ENCODE measurements at regions not wholly inside any gene's neighbourhood (a gene's known extent, or its start where the extent isn't known, plus 50 kb on each side); places are given as distances from the start of the nearest gene placed in this dataset.
"Not testable (repeated sequence)": the region's sequence is repeated elsewhere in the genome, so short reads cannot be mapped to it uniquely, and the experiment has no call there.

DNA sequence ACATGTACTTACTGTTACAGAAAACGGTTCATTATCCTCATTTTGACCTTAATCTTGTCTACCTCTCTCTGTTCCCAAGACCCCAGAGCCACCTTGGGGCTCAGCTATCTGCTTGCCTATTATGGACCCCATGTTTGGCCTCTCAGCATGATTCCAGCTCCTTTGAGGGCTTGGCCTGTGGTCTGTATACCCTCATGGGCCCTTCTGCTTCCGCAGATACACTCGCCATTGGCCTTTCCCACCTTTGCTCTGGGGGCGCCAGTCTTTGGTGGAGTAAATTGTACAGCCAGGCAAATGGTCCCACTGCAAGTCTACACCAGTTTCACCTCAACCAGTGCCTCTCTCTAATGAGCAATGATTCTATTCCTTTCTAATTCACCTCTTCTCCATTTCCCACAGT is 109.2 kb upstream of the ZNF746 start:
- no peak for DNase-seq (ENCODE audit: low read depth in 2 of 2)

DNA sequence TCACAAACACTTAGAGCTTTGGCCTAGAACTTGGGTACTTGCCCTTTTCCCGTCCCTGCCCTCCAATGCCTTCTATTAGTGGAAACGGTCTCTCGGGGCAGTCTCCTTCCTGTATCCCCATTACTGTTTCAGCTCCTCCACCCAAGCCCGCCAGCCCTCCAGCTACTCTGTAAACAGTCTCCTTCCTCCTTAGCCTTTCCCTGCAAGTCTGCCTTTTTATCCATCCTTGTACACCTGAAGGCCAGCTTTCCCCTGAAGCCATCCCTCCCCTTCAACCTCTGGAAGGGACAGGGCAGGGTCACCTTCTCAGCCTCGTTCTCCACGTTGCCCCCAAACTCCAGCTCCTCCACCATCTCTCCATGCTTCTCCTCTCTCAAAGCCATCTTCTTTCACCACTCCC is 108.1 kb upstream of the ZNF746 start:
- no peak for DNase-seq (ENCODE audit: low read depth in 2 of 2)

- DNase-seq (ENCODE audit: low read depth in 2 of 2): no peak
Measured at GRCh38 chr7:149604521-149604920, 106.9 kb upstream of the ZNF746 start.

GRCh38 chr7:149600669-149601330 is 103.2 kb upstream of the ZNF746 start:
- not testable (repeated sequence) for DNase-seq (ENCODE audit: low read depth in 2 of 2)

DNA sequence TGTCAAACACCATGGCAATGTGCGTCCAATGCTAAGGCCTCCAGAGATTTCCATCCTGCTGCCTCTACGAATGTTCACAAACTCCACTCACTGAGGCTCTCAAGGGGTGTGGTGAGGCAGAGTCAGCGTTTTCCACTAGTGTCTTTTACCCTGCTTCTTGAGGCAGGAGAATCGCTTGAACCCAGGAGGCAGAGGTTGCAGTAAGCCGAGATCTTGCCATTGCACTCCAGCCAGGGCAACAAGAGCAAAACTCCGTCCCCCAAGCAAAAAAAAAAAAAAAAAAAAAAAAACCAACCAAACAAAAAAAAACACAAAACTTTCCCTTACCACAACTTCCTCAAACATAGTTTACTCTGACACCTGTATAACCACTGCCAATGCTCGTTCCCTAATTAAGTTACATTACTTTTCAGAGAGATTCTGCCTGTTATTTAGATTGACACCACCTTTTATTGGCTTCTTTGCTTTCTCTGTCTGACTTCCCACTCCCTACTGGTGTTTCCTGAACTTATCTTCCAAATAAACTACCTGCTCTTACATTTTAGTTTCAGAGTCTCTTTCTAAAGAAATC is 102.1 kb upstream of the ZNF746 start:
- DNase-seq (ENCODE audit: low read depth in 2 of 2): no peak

GRCh38 chr7:149598721-149599308 is 101.2 kb upstream of the ZNF746 start:
- no peak for DNase-seq (ENCODE audit: low read depth in 2 of 2)

DNA sequence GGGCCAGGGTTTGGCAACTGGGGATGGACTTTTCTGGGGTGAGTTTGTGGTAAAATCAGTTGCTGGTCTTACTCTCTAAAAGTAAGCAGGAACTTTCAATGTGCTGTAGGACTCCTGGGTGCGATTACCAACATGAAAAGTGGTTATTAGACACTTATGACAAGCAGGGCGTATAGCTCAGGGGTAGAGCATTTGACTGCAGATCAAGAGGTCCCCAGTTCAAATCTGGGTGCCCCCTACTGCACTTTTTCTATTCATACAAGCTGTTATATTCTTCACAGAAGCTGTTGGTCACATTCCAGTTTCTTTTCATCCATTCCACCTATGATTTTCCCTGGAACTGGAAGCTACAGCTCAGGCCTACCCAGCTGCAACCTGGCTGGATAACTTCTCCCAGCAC is 100.2 kb upstream of the ZNF746 start:
- DNase-seq (ENCODE audit: low read depth in 2 of 2): not testable (repeated sequence)

- no peak for DNase-seq (ENCODE audit: low read depth in 2 of 2)
Measured at GRCh38 chr7:149595541-149595940, 97.9 kb upstream of the ZNF746 start.

GRCh38 chr7:149595078-149595477 is 97.5 kb upstream of the ZNF746 start:
- DNase-seq (ENCODE audit: low read depth in 2 of 2): no peak

DNA sequence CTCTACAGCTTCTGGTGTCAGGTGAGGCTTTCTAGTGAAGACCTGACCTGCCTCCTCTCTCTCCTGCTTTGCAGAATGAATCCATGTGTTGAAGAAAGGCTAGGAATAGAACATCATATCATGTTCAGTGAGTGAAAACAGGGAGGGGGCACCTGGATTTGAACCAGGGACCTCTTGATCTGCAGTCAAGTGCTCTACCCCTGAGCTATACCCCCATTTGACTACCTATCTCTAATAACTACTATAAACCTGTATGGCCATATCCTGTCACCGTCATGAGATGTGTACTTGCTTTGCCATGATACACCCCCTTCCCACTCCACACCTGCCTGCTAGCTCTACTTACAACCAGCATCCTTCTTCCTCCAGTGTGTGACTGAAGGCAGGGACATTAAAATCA is 91.3 kb upstream of the ZNF746 start:
- DNase-seq (ENCODE audit: low read depth in 2 of 2): no peak

- no peak for DNase-seq (ENCODE audit: low read depth in 2 of 2)
Measured at GRCh38 chr7:149586646-149587645, 89.3 kb upstream of the ZNF746 start.

GRCh38 chr7:149584530-149584929 is 86.9 kb upstream of the ZNF746 start:
- DNase-seq (ENCODE audit: low read depth in 2 of 2): no peak

DNA sequence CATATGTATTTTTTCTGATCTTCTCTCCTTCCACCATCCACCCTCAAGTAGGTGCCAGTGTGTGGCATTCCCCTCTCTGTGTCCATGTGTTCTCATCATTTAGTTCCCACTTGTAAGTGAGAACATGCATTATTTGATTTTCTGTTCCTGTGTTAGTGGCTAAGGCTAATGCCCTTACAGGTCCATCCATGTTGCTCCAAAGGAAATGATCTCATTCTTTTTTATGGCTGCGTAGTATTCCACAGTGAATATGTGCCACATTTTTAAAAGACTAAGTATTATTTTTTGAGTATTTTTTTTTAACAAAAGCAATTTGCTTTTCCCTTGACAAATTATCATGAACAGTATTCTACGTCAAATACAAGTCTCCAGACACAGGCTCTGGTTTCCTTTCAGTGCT is 86.4 kb upstream of the ZNF746 start:
- no peak for DNase-seq (ENCODE audit: low read depth in 2 of 2)

DNA sequence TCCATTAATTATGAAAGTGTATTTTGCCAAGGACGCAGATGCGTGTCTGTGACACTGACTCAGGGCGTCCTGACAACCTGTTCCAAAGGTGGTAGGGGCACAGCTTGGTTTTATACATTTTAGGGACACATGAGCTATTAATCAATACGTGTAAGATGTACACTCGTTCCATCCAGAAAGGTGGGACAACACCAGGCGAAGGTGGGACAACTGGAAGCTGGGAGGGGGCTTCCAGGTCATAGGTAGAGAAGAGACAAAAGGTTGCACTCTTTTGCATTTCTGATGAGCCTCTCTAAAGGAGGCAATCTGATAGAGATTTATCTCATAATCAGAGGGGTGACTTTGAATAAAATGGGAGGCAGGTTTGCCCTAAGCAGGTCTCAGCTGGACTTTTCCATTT is 82.7 kb upstream of the ZNF746 start:
- no peak for DNase-seq (ENCODE audit: low read depth in 2 of 2)

- DNase-seq (ENCODE audit: low read depth in 2 of 2): not testable (repeated sequence)
Measured at GRCh38 chr7:149579365-149579764, 81.8 kb upstream of the ZNF746 start.

GRCh38 chr7:149574428-149574827 is 76.8 kb upstream of the ZNF746 start:
- DNase-seq (ENCODE audit: low read depth in 2 of 2): not testable (repeated sequence)

GRCh38 chr7:149573519-149573918 is 75.9 kb upstream of the ZNF746 start:
- DNase-seq (ENCODE audit: low read depth in 2 of 2): no peak

- not testable (repeated sequence) for DNase-seq (ENCODE audit: low read depth in 2 of 2)
Measured at GRCh38 chr7:149572920-149573319, 75.3 kb upstream of the ZNF746 start.

DNA sequence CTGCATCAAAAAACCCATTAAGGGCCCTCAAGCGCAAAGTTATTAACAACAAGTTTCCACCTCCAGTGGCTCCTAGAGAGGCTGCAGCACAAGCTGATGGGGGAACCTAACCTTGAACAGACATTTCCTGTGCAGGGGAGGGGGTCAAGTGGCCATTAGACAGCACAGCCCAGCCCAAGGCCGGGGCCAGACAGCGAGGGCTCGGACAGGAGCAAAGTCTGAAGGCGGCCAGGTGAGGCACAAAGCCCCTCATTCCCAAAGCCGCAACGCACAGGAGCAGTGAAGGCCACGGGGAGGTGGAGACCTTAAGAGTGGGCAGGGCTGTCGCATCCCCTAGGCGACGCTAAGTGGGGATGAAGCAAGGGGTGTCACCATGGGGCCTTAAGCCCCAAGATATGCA is 73.2 kb upstream of the ZNF746 start:
- DNase-seq (ENCODE audit: low read depth in 2 of 2): no peak

DNA sequence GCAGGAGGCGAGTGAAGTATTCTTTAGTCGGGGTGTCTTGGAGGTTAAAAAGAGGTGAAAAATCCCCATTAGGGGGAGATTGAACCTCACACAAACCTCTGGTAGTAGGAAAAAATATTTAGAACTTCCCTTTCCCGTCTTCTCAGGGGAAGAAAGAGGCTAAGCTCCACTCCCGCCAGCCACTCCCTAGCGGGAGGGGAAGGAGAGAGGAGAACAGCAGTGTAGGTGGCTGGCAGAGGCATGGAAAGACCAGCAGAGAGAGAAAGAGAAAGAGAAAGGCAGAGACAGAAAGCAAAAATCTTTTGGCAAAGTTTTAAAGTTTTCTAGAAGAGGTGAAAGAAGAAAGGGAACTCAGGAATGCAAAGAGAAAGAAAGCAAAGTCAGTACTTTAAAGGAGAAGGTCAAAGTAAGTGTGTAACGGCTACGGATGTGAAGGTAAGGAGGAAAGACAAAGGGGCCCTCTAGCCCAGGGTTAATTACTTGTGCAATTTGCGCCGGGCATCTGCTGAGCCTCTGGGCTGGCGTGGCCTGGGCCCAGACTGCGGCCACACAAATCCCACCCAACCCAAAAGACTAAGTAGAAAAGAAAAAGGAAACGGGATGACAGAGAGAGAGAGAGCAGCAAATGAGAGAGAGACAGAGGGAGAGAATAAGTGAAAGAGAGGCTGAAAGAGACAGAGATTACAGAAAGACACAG is 72.3 kb upstream of the ZNF746 start:
- no peak for DNase-seq (ENCODE audit: low read depth in 2 of 2)

GRCh38 chr7:149569025-149569725 is 71.6 kb upstream of the ZNF746 start:
- DNase-seq (ENCODE audit: low read depth in 2 of 2): no peak
